GM21423 (cell line): ENCODE measurements at regions not wholly inside any gene's neighbourhood (a gene's known extent, or its start where the extent isn't known, plus 50 kb on each side); places are given as distances from the start of the nearest gene placed in this dataset.

ENCODE experiments used
- ATAC-seq: cut with Tn5 transposase; IDR thresholded peaks from one replicate; pipeline ENCODE4 v1.9.1; 2021; ENCODE audit warnings: mild to moderate bottlenecking, moderate library complexity; ENCODE audit not compliant: unreplicated experiment

DNA sequence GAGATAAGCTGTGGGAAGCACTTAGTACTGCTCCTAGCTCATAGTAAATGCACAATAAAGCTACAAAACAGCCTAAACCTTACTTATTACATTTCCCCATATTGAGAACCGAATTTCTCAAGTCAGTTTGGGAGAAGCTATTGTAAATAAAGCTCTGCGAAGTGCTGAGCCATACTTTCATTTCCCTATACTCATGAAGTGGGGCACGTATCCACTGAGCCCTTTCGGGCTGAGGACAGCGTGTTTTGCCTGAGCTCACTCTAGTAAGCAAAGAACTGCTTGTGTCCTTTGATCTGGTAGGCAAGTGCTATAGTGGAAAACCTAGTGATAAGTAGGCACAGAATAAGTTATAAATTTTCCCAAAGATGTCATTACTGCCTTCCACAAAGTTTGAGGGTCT is 165.0 kb downstream of the RSL24D1 start:
- no peak for ATAC-seq

- ATAC-seq, result no peak
These were observed 170.4 kb downstream of the RSL24D1 start for GRCh38 chr15:55026381-55026780.

GRCh38 chr15:55017635-55018034 is 179.1 kb downstream of the RSL24D1 start:
- no peak for ATAC-seq

DNA sequence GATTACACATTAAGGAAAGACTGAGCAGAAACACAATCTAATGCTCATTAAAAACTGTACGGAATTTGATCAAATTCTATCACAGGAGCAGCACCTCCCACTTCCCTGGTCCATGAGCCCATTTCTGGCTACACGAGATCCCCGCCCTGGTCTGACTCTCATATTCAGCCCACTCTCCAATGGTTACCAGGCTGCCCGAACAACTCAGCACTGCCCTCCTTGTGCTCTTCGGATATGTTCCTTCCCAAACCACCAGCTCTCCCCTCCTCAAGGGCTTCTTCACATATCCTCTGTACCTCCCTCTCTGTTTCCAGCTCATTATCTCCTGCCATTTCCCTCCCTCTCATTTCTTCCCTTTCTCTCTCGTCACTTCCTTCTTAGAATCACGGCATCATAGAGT is 180.5 kb downstream of the RSL24D1 start:
- ATAC-seq, result no peak

- no peak for ATAC-seq
These were observed 181.7 kb downstream of the RSL24D1 start for GRCh38 chr15:55015093-55015445.

- no peak for ATAC-seq
These were observed 182.2 kb downstream of the RSL24D1 start for GRCh38 chr15:55014391-55015092.

DNA sequence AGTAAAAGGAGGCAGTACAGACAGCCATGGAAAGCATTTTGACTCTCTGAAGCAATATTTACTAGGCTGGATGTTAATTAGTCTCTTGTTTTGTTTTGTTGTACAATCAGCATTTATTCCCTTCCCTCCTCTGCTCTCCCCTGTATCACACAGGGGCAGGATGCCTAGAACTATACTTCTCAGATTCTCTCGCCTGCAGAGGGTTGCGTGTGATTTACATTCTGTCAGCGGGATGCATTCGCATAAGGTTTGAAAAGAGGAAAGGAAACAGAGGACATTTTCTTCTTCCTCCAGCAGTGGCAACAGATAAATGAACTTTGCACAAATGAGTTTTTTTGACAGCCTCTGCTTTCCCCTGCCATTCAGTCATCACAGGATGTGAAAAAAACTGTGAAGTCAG is 188.3 kb downstream of the RSL24D1 start:
- ATAC-seq, result no peak

DNA sequence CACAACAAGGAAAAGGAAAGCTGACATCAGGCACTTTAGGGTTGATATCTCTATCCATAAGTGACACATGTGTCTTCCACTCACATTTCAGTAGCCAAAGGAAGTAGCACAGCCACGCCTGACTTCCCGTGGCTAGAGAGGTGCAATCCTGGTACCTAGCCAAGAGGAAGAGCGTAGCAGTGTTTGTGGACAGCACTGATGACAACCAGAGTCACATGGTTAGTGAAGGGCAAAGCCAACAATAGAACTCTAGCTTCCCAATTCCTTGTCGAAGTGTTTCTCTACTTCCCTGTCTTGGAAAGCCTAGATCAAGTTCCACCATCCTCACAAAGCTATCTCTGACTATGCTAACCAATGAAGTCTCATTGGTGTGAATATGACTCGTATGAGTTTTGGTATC is 189.2 kb downstream of the RSL24D1 start:
- ATAC-seq, result no peak

GRCh38 chr15:55005679-55006078 is 191.1 kb downstream of the RSL24D1 start:
- no peak for ATAC-seq

GRCh38 chr15:55003965-55004873 is 192.5 kb downstream of the RSL24D1 start:
- no peak for ATAC-seq

- ATAC-seq, result no peak
These were observed 198.1 kb downstream of the RSL24D1 start for GRCh38 chr15:54998661-54999060.

DNA sequence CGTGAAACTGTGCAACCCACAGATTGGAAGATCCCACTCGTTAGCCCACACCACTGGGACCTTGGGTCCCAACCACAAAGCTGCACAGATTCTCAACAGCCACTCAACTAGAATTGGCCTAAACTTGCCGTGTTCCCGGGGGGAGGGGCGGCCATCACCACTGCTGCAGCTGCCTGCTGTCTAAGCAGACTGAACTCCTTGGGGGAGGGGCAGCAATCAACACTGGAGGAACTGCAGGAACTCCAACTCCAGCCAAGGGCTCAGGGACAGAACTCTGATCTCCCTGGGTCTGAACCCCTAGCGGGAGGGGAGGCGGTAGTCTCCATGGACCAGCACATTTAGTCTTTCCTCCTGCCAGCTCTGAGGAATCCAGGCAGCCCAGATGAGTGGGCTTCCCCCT is 205.9 kb downstream of the RSL24D1 start:
- no peak for ATAC-seq

GRCh38 chr15:54987881-54988280 is 208.9 kb downstream of the RSL24D1 start:
- no peak for ATAC-seq

DNA sequence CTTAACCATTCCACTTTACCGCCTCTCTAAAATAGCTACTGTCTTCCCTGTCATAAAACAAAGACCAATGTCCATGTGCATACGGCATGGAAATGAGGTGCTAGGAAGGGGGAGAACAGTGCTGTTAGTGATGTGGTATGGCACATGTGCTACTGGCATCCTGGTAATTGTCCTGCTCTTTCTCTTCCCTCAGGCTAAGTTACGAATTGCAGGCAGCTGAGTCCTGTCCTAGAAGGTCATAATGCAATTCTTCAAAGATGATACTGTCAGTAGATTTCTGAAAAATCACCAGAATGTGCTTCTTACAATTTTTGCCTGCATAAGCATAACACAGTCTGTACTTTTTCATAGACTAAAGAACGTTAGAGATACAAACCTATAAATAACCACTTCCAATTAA is 216.8 kb downstream of the RSL24D1 start:
- ATAC-seq, result no peak

- ATAC-seq, result no peak
These were observed 234.1 kb downstream of the RSL24D1 start for GRCh38 chr15:54962637-54963036.

DNA sequence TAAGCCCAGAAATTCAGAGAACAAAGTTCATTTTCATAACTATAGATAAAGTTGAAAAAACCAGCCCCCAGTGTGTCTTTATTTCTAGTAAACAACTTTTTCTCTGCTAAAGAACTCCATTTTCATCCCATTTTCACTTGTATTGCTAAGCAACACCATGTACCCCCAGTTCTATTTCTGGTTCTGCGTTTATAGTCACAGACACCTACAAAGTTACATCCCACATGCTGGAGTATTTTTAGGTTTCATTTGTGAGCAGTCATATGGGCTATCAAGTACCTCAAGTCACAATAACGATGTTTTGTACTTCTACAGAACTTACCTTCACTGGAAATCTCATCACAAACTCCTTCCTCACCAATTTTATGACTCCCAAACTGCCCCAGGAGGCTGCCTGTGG is 236.5 kb downstream of the RSL24D1 start:
- ATAC-seq, result no peak

- no peak for ATAC-seq
These were observed 255.3 kb downstream of the RSL24D1 start for GRCh38 chr15:54941417-54941816.

GRCh38 chr15:54917312-54917711 is 279.4 kb downstream of the RSL24D1 start:
- ATAC-seq, result no peak

- ATAC-seq, result no peak
These were observed 281.4 kb downstream of the RSL24D1 start for GRCh38 chr15:54915380-54915779.

- no peak for ATAC-seq
These were observed 312.4 kb downstream of the RSL24D1 start for GRCh38 chr15:54884312-54884711.

DNA sequence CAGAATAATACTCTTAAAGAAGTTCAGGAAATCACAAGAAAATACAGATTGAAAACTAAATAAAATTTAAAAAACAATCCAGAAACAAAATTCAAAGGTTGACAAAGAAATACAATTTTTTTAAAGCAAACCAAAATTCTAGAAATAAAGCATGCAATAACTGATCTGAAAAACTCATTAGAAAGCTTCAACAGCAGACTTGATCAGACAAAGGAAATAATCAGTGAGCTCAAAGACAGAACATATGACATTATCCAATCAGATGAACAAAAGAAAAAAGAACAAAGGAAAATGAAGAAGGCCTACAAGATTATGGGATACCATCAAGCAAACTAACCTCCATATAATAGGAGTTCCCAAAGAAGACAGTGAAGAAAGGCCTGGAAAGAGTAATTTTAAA is 336.8 kb downstream of the RSL24D1 start:
- no peak for ATAC-seq

DNA sequence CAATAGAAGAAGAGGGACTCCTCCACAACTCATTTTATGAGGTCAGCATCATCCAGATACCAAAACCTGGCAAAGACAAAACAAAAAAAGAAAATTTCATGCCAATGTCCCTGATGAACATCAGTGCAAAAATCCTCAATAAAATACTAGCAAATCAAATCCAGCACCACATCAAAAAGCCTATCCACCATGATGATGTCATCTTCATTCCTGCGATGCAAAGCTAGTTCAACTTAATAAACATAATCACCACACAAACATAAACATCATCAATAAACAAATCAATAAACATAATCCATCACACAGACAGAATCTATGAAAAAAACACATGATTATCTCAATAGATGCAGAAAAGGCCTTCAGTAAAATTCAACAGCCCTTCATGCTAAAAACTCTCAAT is 342.1 kb downstream of the RSL24D1 start:
- ATAC-seq, result no peak
